Bone marrow (tissue), 2 donors: ENCODE measurements at regions not wholly inside any gene's neighbourhood (a gene's known extent, or its start where the extent isn't known, plus 50 kb on each side); places are given as distances from the start of the nearest gene placed in this dataset.
"Not testable (repeated sequence)": the region's sequence is repeated elsewhere in the genome, so short reads cannot be mapped to it uniquely, and the experiment has no call there.

ENCODE experiments used
- DNase-seq, 2 donors: peaks; one replicate each; lab custom pipeline; 2025; lab: John Stamatoyannopoulos, UW

DNA sequence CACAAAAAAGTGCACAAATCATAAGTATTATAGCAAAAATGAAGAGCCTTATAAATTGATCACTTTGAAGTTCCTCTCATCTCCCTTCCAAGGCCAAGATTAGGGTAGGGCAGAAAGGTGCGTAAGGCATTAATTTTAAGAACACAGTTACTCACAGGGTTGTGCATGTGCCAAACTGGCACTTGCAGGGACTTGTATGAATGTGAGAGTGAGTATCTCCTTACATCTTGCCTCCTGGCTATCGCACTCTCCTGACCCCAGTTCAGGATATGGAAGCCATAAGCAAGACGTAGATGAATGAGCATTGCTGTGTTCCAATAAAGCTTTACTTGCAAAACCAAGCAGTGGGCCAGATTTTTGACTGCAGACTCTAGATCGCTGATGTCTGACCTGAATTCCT is 510.1 kb upstream of the AADAT start:
- no peak for DNase-seq

DNA sequence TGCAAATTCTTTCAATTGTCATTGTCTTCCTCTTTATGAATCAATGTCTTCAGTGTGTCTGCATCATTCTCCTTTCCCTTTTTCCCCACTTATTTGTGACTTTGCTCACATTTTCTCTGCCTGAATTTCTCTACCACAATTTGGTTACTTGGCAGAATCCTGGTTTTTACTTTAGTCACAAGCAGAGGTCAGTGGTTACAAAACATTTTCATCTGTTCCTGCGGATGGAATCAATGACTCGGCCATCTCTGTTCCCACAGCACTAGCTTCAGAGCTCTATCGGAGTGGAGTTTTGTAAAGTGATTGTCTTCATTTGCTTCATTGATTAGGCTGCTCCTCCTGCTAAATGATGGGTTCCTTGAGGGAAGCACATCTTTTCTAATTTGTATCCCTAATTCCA is 501.3 kb upstream of the AADAT start:
- no peak for DNase-seq

DNA sequence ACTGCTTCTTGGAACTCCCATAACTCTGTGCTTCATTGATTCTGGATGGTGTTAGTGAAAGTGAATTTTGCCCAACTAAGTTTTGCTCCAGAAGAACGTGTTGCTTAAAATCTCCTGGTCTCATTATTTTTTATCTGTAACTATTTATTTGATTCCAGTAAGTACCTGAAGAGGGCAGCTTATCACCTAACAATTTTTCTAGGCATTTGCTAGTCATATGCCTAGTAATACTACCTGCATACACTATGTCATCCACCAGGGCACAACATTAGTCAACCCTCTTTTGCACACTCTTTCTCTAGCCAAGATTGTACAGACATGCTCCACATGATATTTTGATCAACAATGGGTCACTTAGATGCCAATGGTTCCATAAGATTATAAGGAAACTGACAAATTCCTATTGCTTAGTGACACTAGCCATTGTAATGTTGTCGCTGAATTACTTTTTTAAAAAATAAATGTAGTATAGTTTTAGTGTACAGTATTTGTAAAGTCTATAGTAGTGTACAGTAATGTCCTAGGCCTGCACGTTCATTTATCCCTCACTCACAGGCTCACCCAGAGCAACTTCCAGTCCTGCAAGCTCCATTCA is 499.9 kb upstream of the AADAT start:
- DNase-seq: no peak

DNA sequence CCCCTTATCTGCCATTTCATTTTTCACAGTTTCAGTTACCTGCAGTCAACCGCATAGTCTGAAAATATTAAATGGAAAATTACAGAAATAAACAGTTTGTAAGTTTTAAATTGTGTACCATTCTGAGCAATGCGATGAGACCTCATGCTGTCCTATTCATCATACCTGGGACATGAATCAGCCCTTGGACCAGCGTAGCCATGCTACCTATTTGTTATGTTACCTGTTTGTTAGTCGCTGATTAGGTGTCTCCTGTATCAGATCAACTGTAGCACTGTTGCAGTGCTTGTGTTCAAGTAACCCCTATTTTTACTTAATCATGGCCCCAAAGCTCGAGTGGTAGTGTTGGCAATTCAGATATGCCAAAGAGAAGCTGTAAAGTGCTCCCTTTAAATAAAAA is 492.2 kb upstream of the AADAT start:
- DNase-seq: no peak

DNA sequence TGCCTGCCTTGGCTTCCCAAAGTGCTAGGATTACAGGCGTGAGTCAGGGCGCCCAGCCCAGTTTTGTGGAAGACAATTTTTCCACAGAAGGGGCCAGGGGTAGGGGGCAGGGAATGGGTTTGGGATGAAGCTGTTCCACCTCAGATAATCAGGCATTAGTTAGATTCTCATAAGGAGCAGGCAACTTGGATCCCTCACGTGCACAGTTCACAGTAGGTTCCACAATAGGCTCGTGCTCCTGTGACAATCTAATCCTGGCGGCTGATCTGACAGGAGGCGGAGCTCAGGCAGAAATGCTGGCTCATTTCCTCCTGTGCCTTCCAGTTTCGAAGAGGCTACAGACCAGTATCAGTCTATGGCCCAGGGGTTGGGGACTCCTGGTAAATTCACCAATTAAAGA is 491.6 kb upstream of the AADAT start:
- no peak for DNase-seq

DNA sequence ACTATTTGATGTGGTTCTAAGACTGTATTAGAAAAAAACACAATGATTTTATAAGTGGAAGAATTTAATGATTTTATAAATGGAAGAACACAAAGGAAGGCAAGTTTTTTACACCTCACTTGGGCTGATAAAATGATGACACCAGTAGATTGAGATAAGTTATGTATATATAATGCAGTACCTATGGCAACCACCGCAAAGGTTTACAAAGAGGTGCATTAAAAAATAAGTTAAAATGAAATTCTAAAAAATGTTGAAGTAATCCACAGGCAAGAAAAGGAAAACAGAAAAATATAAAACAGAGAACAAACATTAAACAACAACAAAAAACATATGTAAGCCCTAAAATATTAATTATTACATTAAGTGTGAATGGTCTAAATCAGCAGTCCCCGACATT is 490.9 kb upstream of the AADAT start:
- no peak for DNase-seq

DNA sequence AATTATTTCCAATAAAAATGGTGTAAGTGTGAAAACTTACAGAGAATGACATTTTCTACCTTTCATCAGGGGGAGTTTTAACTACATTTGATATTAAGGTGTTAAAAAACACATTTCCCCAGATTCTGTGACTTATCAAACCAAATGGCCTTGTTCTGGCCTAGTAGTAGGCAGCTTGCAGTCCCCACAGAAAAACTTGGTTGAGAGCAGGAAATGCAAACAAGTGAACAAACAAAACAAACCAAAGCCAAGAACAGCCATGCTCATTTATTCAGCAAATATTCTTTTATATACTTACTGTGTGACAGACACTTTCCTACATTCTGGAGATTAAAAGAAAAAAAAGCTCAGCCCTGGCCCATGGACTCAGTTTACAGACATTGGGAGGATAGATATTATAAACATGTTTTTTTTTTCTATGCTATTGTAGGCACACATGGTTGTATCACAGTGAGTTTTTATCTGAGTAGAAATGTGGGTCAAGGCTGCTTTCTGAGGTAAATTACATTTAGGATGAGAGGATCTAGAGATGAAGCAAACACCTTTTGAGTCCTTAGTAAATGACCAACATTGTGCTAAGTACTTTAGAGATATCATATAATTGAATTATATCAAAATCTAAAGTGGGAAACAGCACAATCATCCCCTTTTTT is 449.2 kb upstream of the AADAT start:
- DNase-seq: no peak

DNA sequence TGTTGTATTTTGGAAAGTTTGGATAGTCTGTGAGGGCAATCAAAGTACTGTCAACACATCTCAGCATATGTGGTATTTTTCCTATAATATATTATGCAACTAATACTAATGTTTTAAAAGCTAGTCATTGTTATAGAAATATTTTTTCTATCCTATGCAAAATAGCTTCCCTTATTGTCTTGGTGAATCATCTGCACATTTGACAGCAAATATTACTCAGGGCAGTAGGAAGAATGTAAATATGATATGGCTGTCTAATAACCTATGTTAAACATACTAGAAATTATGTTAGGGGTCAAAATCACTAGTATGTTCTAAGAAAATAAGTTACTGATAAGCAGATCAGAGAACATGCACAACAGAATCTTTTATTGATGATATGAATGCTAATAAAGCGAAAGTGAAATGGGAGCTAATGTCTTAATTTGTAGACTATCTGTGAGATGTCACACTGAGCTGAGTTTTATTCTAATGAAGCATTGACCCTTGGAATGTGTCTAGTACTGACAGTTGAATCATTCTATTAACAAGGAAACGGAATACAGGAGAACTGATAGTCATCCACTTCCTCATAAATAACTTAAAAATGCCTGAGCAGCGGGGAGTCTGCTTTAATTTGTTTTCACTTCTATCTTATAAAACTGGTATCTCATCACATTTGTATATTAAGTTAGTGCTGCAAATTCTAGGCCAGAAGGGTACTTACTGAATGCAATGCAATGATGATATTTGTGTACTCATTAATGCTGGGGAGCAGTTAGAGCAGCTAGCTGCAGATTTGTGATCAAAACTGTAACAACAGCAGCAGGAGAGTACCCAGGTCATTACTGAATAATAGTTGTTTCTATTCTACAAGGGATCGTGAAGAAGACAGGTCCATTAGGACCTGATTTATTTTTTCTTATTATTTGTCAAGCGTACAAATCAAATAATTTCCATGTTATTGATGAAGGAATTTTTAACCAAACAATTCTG is 440.3 kb upstream of the AADAT start:
- DNase-seq: no peak

DNA sequence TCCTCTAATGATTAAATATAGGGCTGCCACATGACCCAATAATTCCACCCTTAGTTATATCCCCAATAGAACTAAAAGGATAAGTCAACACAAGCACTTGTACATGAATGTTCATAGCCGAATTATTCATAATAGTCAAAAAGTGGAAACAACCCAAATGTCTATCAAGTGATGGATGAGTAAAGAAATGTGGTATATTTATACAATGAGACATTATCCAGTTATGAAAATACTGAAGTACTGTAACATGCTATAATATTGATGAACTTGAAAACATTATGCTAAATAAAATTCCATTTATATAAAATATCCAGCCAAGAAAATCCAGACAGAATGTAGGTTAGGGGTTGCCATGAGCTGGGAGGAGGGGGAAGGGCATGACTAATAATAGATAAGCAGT is 436.7 kb upstream of the AADAT start:
- DNase-seq: no peak

DNA sequence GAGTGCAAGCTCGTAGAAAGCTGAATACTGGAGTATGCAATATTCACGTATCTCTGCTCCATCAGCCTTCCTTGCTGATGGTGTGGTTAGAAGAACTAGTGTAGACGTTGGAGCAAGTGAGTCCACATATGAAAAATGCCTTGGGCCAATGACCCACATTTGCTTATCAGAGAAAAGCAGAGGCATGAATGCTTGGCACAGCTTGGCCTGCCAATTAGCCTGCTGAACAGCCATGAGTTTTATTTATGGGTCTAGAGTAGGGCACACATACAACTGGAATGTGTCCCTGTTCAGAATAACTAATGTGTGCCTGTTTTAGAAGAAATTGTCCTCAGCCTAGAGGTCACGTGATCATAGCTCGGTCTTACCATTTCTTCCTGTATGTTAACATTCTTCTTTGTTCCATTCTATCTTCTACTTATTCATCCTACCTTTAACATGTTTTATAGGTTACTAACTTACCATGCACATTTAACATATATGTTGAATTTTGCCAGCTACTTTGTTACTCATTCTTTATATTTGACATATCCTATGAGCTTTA is 432.7 kb upstream of the AADAT start:
- no peak for DNase-seq

DNA sequence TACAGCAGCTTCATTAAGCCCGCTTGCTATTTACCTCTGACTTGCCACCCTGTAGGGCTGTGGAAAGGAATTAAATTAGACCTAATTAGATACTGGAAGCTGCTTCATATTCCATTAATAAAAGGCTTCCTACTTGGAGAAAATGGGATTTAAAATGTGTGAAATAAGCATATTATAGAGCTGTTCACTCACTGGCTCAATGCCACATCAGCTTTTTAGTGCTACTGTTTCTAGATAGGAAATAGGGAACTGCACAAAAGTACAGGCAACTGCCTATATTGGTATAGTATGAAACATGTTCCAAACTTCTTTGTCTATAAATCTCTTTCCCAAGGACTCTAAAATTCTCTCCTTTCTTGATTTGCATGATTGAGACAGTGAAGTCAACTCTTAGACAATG is 407.9 kb upstream of the AADAT start:
- no peak for DNase-seq

DNA sequence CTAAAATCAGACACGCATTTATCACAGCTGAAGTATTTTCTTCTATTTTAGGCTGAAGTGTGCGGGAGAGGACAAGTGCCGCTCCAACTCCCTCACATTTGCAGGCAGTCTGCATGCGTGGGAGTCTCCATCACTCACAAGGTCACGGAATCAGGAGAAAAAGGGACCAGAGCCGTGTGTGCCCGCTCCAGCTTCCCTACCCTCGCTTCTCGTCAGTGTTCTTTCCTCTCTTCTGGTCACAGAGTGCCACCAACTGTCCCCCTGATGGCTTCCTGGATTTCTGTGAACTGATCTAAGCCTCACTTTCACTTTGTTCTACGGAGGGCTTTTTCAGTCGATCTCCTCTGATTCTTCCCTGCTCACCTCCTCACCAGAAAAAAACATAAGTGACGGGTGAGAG is 407.4 kb upstream of the AADAT start:
- peak; percentile 0 to 22 for DNase-seq

DNA sequence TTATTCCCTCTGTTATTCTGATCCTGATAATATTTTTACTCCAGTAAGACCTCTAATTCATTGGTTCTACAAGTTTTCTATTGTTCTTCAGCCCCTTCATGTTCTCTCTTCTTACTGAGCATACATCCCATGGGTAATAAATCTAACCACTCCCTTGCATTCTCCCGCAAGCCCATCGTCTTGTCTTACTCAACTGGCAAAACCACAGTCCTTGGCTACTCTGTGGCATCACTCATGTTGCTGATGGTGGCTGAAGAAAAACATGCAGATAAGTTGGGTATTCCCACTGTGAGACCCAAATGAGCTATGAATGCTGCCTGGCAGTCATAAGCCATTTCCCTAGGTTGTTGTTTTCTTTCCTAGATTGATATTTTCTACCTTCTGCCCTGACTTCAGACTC is 402.2 kb upstream of the AADAT start:
- no peak for DNase-seq

DNA sequence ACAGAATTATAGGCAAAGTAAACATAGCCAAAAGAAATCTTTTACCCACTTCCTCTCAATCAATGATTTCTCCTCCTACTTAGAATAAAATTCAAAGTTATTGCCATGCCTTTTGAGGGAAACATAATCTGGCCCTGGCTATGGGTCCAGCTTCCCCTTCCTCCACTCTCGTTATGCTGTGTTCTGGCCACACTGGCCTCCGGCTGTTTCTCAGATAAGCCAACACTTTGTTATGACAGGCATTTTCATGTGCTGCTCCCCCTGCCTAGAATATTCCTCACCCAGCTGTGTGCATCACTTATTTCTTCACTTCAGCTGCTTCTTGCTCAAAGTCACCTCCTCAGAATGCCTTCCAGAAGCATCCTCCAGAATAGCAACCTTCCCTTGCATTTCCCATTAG is 386.6 kb upstream of the AADAT start:
- no peak for DNase-seq

DNA sequence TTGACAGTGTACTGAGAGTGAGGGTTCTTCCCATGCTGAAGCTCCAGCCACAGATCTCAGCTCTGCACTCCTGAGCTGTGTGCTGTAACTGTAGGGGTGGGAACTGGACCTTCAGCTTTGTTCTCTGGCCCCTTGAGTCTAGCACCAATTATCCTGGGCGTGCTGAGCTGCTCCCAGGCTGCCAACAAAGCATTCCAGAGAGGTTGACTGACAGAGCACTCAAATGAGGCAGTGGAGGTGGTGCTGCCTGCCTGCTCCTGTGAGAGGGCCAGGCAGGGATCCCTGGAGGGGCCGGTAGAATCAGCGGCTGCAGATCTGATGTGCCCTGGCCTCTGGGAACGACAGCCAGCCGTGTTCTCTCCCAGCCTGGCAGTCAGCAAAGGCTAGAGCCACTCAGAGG is 375.7 kb upstream of the AADAT start:
- DNase-seq: no peak

DNA sequence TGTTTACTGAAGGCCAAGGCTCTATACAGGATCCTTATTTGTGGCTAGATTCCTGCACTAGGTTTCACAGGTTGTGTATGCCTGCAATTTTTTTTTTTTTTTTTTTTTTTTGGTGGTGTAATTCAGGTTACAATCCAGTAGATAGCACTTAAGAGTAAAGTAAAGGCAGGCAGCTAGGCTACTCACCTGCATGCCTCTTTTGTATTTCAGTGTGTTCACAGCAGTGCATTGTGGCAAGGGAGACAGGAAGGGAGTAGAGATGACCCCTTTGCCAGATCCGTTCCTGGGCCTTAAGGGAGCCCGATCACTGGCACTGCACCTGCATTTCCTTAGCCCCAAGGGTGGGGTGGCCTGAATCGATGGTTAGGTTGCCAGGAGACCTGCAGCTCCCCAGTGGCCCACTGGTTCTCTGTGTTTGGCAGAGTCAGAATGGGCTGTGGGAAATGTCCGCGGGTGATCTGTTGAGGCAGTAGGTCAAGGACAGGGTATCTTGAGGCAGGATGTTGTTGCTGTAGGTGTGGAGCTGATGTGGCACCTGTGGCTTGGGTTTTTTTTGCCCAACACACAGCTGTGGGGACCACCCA is 374.9 kb upstream of the AADAT start:
- no peak for DNase-seq

DNA sequence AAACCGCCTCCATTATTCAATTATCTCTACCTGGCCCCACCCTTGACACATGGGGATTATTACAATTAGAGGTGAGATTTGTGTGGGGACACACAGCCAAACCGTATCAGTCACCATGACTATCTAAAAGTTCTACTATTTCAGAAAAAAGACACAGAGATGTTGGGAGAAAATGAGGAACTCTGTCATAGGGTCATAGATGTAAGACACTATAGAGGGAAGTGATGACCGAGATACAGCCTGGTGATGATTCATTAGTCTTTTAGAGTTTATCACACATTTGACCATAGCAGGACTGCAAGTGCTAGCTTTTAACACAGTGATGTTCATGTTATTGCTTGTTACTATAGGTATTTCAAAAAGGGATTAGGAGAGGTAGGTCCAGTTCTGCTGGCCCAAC is 357.0 kb upstream of the AADAT start:
- no peak for DNase-seq

DNA sequence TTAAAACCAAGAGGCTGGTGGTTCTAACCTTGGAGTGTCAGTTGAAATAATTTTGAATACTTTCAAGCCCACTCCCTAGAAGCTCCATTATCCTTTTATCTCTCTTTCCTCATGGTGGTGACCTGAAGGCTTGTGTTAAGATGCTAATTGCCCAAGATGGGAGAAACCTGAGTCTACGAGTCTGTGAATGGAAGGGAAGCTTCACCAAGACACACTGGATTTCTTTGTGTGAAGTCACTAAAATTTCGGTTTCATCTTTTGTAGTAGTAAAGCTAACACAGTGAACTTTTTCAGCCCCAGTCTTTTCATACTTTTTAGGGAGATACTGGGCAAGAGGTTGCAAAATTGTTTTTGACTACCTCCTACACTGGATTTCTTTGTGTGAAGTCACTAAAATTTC is 351.4 kb upstream of the AADAT start:
- not testable (repeated sequence) for DNase-seq

DNA sequence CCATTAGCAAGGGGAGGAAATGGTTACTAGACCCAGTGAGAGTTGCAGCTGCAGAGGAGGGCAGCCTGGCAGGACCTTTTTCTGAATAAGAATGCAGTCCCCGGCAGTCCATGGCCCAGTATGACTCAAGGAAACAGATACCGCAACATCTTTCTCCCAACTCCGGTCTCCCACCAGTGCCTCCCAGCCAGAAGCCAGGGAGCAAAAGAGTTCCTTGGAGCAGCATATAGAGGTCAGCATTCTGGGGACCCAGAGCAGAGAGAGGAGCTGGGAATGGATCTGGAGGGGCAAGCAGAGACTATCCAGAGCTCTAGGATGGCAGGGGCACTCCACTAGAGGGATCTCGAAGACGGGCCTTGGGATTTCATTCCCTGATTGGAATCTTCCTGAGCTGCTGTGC is 339.2 kb upstream of the AADAT start:
- DNase-seq: no peak

DNA sequence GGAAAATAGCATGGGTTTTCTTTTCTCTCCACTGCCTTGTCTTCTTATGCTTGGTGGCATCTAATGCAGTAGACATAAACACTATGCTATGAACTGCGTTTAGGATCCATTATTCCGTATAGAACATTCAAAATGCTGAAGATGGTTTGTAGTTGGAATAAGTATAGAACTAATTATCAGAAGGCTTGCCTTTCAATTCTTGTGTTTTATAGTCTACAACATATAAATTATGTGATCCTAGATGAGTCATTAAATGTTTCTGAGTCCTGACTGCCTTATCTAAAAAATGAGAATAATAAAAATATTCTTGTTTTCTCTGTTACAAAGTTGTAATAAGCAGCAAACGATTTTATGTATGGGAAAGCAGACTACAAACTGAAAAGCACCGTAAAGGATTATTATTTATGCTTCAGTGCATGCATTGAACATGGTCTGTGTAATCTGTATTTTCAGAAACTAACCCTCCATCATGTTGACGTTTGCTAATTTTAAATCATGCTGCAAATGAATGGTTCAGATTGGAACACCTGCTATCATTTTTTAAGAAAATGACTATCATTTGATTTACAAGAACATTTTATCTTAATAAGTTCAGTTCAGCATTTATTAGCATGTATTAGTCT is 335.9 kb upstream of the AADAT start:
- DNase-seq: no peak

DNA sequence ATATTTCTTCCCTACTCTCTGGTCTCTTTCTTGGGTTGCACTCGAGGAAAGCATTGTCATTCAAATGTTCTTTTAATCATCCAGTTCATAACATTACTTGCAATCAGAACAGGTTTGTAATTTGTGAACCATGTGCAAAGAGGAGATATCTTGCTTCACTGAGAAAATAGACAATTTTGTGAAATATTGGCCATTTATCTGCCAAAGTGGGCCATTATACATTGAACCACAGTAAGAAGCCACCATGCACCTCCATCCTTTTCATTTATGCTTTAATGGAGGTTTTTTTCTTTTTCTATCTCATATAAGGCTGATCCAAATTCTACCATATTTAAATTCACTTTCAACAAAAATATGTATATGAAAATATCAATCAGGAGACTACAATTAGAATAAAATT is 335.3 kb upstream of the AADAT start:
- no peak for DNase-seq

DNA sequence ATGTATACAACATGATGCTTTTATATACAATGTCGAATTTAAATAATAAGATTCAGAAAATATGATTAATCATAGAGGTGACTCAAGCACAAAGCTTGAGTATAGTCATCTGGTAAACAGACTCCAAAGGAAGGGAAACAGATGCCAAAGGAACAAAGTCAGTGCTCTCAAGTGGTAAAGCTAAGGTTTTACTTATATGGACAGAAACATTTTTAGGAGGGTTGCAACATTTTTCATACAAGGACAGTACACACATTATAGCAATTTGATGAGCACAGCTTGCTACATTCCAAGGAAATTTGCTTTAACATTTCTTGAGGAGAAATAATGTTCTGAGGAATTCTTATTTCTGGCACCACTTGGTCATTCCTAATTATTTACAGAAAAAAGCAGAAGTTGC is 333.4 kb upstream of the AADAT start:
- DNase-seq: no peak
